T1000 (cell line): ENCODE measurements at regions not wholly inside any gene's neighbourhood (a gene's known extent, or its start where the extent isn't known, plus 50 kb on each side); places are given as distances from the start of the nearest gene placed in this dataset.
"Not testable (repeated sequence)": the region's sequence is repeated elsewhere in the genome, so short reads cannot be mapped to it uniquely, and the experiment has no call there.

ENCODE experiments used
- DNase-seq: peaks from one replicate; lab custom pipeline; 2025; ENCODE audit warnings: mixed read lengths; lab: John Stamatoyannopoulos, UW

DNA sequence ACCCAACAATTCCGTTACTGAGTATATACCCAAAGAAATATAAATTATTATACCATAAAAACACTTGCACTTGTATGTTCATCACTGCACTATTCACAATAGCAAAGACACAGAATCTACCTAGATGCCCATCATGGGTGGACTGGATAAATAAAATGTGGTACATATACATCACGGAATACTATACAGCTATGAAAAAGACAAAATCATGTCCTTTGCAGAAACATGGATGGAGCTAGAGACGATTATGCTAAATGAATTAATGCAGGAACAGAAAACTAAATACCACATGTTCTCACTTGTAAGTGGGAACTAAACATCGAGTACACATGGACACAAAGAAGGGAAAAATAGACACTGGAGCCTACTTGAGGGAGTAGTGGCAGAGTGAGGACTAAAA, 185.3 kb downstream of the PYDC2 start:
- DNase-seq = no peak

DNA sequence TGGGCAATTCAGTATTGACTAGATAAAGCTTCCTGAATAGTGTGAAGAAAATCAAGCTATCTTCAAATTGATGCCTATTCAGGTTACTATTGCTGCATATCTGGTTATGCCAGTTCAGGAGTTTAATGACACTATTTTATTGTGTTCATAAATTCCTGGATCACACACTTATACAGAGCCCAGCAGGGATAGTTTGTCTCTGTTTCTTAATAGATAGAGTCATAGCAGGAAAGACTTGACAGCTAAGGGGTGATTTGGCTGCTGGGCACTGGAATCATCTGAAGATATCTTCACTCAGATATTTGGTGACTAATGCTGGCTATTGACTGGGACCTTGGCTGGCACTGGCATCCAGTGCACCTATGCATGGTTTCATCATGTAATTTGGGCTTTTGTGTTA, 187.8 kb downstream of the PYDC2 start:
- DNase-seq = no peak

DNA sequence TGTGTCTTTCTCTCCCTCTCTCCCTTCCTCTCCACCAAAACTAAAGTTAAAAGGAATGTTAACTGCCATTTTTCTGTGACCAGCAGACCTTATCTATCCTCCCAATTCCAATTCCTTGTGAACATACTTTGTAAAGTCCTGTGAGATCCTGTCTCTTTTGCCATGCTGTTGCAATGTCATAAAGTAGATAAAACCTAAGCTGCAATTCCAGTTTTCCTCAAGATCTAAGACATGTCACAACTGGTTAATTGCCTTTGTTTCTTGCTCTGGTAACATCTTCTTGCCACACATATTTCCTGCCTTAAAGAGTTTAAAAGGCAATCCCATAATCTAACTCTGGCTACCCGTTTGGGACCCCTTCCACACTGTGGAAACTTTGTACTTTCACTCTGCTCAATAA, 188.7 kb downstream of the PYDC2 start:
- DNase-seq = no peak

DNA sequence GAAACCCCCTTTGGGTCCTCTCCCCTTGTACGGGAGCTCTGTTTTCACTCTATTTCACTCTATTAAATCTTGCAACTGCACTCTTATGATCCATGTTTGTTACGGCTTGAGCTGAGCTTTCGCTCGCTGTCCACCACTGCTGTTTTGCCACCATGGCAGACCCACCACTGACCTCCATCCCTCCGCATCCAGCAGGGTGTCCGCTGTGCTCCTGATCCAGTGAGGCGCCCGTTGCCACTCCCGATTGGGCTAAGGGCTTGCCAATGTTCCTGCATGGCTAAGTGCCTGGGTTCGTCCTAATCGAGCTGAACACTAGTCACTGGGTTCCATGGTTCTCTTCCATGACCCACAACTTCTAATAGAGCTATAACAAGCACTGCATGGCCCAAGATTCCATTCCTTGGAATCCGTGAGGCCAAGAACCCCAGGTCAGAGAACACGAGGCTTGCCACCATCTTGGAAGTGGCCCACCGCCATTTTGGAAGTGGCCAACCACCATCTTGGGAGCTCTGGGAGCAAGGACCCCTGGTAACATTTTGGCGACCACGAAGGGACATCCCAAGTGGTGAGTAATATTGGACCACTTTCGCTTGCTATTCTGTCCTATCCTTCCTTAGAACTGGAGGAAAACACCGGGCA, 197.9 kb downstream of the PYDC2 start:
- not testable (repeated sequence) for DNase-seq

DNA sequence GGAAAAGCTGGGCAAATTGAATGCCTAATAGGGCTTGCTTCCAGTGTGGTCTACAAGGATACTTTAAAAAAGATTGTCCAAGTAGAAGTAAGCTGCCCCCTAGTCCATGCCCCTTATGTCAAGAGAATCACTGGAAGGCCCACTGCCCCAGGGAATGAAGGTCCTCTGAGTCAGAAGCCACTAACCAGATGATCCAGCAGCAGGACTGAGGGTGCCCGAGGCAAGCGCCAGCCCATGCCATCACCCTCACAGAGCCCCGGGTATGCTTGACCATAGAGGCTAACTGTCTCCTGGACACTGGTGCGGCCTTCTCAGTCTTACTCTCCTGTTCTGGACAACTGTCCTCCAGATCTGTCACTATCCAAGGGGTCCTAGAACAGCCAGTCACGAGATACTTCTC, 201.2 kb downstream of the PYDC2 start:
- DNase-seq = not testable (repeated sequence)

DNA sequence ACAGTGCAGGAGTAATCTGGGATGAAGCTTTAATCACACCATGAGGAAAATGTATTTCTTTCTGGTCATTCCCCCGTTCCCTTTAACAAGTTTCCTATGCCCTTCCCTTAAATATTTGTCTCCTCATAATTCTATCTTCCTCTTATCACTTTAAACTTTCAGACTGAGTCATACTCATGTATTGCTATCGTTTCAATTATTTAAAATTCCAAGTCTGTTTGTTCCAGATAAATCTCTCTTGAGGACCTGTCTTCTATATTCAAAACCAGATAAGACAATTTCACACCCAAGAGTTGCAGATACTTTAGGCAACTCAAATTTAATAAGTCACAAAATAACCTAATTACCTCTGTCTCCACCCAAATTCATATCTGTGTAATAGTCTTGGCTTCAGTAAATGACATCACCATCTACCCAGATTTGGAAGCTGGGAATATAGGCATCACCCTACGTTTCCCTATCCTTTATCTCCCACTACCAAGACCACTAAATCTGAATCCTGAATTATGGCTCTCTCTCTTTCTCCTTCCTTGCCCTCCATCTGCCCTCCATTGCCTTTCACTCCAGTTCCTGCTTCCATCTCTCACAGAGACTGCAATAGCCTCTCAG, 220.1 kb downstream of the PYDC2 start:
- DNase-seq = no peak

DNA sequence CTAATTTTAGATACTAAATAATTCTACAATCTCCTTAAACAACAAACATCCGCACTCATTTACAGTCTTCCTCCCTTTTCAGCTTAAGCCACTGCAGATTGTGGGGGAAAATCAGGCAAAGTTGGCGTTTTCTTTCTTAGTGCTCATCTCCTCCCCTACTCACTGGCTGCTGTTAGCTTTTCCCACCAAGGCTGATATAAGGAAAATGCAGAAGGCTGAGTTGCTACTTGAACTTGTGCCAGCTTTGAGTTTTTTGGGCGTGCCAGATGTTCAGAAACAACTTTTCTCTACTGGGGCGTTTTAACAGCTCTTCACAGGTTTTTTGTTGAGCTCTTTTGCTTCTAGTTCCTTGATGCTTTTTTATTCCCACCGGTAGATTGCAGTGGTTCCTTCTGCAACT, 222.0 kb downstream of the PYDC2 start:
- no peak for DNase-seq

DNA sequence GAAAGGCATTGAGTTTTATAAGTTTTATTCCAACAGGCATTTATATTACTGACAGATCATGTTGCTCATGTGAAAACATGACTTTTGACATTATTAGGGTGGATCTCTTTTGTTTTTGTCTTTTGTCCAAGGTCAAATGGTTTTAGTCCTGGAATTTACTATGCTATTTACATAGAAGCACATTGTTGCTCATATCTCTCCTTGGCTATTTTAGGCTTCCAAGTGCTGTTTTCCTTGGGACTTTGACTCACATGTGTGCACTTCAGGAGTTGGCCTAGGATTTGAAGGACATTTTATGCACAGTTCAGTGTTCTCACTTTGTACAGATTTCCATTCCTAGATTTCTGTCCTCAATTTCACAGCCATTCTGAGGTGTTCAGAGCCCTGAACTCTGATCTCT, 225.7 kb downstream of the PYDC2 start:
- no peak for DNase-seq

DNA sequence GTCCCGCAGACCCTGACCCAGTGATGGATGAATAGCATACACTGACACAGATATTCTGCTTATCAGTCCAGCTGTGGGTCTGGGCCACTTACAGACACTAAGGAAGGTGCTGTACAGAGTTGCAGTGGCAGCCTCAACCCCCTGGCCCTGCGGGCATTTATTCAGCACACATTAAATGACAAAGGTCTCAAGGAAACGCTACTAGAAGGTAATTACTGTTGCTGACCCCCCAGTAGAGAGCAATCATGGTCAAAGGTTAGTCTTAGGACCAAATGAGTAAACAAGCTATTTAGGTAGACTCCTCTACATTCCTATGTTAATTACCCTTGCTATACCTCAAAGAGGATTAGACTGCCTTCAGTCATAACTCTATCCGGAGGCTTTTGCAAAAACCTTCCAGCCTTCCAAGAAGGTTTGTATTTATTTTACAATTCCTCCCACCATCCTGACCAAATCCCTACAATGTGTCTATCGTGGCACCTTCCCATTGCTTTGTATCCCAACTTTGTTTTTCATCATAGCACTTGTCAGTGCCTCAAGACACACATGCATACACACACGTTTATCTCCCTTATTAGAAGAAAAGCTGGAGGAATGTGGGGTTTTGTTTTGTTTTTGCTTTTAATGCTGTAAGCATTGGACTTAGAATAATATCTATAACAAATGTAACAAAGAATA, 227.9 kb downstream of the PYDC2 start:
- DNase-seq = no peak

DNA sequence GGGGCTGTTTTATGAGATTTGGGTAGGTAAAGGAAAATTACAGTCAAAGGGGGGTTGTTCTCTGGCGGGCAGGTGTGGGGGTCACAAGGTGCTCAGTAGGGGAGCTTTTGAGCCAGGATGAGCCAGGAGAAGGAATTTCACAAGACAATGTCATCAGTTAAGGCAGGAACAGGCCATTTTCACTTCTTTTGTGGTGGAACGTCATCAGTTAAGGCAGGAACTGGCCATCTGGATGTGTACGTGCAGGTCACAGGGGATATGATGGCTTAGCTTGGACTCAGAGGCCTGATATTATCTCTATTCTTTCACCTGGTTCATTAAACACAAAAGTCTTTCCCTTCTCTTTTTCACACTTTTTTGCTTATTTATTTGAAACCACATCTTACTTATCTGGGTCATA, 230.2 kb downstream of the PYDC2 start:
- DNase-seq = not testable (repeated sequence)

DNA sequence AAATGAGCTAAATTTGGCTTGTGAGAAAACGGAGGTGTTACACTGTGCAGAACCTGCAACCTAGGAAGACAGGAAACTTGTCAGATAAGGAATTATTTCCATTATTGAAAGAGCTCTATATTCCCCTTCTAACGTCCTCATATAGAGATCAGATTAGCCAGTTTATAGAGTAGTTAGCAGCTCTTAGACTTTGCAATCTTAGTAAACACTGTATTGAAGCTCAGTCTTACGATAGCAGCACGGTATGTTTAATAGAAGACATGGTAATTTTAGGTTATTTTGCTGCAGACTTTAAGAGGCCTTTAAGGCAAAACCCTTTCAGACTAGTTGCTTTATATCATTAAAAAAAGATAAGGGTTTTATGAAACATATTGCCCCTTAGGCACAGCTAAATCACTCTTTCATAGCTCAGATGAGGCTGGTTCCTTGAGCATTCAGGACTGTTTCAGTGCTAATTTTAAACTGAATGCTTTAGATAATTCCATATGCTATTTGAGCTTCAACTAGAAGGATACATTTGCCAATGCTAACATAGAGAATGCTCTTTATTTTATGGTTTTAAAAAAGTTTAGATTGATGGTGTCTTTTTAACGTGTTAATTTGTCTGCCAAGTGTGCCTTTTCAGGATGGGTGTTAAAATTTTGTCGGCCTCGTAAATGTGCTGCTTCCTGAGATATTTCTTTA, 234.3 kb downstream of the PYDC2 start:
- DNase-seq = no peak

DNA sequence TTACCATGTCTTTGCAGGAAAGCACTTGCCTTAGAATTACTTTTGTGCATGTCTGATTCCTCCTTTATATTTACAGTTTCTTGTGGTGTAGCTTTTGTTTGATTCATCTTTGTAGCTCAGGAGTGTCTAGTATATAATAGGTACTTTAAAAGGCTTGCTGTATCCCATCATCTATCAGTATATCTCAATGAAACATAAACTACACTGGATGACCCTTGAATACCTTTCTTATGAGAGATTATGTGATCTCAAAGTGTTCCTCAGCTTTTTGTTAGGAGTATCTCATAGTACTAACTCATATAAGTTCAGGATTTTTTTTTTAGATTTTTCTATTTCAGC, 234.8 kb downstream of the PYDC2 start:
- no peak for DNase-seq

DNA sequence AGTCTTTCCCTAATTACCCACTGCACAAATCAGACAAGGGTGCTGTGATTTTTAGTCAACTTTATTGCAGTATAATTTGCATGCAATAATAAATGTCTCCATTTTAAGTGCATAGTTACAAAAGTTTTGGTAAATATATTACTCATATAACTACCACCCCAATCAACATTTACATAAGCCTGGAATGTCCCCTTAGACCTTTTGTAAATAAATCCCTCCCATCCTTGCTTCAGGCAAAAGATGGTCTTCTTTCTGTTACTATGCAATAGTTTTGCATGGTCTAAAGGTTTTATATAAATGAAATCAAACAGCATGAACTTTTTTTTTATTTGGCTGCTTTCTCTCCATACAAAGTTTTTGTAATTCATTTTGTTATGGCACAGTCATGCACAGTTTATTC, 235.4 kb downstream of the PYDC2 start:
- DNase-seq = no peak

DNA sequence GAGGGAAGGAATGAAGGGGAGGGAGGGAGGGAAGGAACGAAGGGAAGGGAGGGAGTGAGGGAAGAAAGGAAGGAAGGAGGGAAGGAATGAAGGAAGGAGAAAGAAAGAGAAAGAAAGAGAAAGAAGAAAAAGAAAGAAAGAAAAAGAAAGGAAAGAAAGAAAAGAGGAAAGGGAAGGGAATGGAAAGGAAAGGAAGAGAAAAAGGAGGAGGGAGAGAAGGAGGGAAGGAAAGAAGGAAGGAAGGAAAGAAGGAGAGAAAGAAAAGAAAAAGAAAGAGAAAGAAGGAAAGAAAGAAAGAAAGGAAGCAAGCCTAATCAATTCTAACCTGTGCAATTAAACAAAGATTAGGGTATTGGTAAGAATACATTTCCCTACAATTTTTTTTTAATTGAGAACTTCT, 238.6 kb downstream of the PYDC2 start:
- no peak for DNase-seq

DNA sequence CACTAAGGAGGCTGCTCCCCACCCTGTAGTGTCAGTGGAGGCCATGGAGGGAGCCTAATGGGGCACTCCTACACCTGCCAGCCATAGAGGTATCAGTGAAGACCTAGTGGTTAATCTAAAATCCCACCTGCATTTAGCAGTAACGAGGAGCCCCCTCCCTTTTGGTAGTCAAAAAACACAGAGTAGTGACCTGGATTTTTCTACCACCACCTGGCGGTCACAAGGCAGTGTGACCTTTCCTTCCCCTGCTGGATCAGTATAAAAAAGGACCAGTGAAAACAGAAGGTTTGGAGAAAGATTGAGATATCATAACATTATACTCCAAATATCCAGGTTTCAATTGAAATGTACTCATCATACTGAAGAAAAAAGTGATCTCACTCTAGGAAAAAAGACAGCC, 241.2 kb downstream of the PYDC2 start:
- no peak for DNase-seq

DNA sequence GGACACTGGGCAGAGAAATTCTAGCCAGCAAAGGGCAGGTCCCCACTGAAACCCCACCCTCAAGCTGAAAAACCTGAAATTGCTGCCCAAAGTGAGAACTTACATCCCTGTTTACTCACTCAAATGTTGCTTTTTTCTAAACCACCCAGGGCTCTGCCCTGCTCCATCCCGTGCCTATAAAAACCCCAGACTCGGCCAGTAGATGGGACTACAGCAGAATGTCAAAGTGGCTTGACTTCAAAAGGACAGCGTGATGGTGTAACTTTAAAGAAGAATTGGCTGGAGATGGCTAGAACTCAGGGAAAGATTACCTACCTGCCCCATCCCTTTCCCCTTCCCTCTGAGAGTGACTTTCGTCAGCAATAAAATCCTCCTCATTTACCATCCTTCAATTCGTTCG, 246.9 kb downstream of the PYDC2 start:
- no peak for DNase-seq

DNA sequence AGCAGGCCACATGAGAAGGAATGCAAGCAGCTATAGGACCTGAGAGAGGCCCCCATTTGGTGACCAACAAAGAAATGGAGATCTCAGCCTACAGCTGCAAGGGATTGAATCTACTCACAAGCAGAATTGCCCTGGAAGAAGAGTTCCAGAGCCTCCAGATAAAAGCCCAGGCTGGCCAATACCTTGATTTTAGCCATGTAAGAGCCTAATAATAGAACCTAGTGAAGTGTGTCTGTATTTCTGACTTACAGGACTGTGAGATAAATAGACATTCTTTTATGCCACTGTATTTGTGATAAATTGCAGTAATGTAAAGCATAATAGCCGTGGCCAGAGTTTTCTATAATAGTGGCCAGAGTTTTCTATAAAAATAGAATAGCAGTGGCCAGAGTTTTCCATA, 254.6 kb downstream of the PYDC2 start:
- DNase-seq = no peak

DNA sequence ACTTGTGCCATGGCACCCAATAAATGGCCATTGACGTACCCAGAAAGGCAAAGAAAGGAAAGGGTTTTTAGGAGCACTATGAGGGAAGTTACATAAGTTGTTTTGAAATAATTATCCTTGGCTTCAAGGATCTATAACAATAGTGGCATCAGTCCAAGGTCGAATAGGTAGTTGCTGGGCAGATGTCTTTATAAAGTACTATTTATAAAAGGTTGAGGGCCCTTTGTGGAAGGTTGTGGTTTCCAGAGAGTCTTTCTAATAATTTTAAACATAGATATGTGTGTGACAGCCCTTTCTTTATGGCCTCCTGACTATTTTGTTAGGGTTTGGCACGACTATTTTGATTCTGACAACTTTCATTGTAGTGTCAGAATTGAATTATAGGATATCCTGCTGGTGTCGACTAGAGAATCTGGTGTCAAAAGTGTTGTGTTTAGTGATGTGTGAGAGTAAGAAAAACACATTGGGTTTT, 260.5 kb downstream of the PYDC2 start:
- no peak for DNase-seq

DNA sequence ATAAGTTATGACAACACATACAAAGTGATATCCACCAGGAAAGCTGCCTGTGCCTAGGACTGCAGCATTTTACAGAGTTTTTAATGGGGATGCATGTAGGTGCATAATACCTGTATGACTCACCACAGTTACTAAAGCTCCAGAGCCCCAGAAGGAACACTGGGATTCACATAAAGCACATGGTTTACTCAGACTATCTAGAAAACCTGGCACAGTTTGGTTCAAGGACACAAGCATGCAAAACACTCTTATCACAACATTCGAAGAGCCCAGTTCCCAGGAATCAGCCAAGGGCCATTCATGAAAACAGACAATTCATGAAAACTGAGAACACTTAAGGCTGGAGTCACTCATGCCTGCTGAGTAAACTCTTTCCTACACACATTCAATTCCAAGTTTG, 261.0 kb downstream of the PYDC2 start:
- DNase-seq = no peak

DNA sequence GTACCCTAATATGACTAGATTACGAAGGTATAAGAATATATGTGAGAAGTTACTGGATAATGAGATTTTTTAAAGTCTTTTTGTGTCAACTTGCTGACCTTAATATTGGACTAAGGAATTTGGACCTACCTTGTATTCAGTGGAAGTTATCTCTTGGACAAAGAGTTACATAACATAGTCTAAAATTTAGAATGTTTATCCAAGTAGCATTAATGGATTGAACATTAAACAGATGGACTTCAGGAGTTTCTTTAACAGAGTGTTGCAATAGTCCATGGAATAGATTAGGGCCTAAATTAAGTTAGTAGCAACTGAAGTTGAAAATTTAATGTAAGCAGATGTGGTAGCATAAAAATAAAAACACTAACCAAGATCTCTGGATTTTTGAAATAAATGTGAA, 266.4 kb downstream of the PYDC2 start:
- no peak for DNase-seq

DNA sequence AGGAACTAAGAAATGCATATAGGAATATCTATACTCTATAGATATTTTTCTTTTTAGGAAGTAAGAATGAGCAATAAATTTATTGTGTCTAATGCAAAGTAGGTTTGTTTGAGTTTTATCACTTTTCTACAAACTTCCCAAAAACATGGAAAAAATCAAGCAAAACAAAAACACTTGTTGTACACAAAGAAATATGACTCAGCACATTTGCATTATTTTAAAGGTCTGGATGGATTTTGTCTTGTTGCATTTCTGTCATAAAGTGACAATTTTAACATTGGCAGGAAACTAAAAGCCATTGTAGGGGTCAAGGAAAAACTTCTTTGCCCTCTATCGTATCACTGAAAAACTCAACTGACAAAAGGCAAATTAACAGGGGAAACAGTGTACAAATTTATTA, 267.2 kb downstream of the PYDC2 start:
- DNase-seq = no peak

DNA sequence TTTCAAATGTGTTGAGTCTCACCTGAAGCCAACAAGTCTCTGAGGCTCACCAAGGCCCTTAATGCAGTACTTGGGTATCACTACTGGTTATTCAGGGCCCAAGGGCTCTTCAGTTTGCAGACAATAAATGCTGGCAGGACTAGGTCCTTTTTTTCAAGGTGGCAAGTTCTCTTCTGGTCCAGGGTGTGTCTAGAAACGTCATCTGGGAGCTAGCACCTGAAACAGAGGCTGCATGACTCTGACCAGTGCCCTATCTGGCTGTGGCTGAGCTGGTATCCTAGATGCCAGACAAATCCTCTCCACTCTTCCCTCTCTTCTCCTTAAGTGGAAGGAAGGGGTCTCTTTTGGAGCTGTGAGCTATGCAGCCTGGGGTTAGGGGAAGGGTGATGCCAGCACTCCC, 276.8 kb downstream of the PYDC2 start:
- DNase-seq = no peak

DNA sequence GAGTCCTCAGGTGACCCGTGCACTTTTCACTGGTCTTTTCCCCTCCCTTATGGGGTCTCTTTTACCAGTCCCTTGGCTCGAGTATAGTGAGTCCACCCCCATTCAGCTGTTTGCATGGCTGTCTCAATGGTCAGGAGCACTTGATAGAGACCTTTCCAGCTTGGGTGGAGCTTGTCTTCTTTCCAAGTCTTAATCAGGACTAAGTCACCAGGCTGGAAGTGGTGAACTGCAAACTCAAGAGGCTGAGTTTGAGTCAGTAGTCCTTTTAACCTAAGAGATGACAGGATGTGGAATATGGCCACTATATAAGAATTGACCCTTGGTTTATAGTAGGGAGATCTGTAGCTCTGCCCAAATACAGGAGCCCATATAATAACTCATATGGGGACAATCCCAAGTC, 279.7 kb downstream of the PYDC2 start:
- DNase-seq = no peak
